Hematopoietic multipotent progenitor cell treated with erythropoietin and hydrocortisone succinate and interleukin-3 and kit ligand, for 8 days (in vitro differentiated cells): ENCODE measurements at regions not wholly inside any gene's neighbourhood (a gene's known extent, or its start where the extent isn't known, plus 50 kb on each side); places are given as distances from the start of the nearest gene placed in this dataset.

Experiments
- DNase-seq: peaks from one replicate; pipeline ENCODE4 v3.0.0-alpha.2; 2015

GRCh38 chr13:34004676-34005075, 186.7 kb downstream of the RFC3 start:
- no peak for DNase-seq

GRCh38 chr13:34006011-34006410, 188.1 kb downstream of the RFC3 start:
- no peak for DNase-seq

- no peak for DNase-seq
These were observed 193.7 kb downstream of the RFC3 start for GRCh38 chr13:34011552-34012085.

- no peak for DNase-seq
These were observed 194.4 kb downstream of the RFC3 start for GRCh38 chr13:34012382-34012781.

- DNase-seq: no peak
These were observed 195.1 kb downstream of the RFC3 start for GRCh38 chr13:34013061-34013460.

- DNase-seq: no peak
These were observed 199.3 kb downstream of the RFC3 start for GRCh38 chr13:34017231-34017630.

- DNase-seq: no peak
These were observed 201.9 kb downstream of the RFC3 start for GRCh38 chr13:34019870-34020269.

GRCh38 chr13:34020388-34020787, 202.4 kb downstream of the RFC3 start:
- no peak for DNase-seq

- no peak for DNase-seq
These were observed 203.7 kb downstream of the RFC3 start for GRCh38 chr13:34021619-34022018.

GRCh38 chr13:34025746-34026145, 207.8 kb downstream of the RFC3 start:
- no peak for DNase-seq

- no peak for DNase-seq
These were observed 208.4 kb downstream of the RFC3 start for GRCh38 chr13:34026308-34026707.

- DNase-seq: no peak
These were observed 210.8 kb downstream of the RFC3 start for GRCh38 chr13:34028496-34029442.

GRCh38 chr13:34030782-34031181, 212.8 kb downstream of the RFC3 start:
- DNase-seq: no peak

GRCh38 chr13:34031610-34032009, 213.7 kb downstream of the RFC3 start:
- no peak for DNase-seq

- no peak for DNase-seq
These were observed 216.5 kb downstream of the RFC3 start for GRCh38 chr13:34034411-34034810.

- no peak for DNase-seq
These were observed 217.2 kb downstream of the RFC3 start for GRCh38 chr13:34035178-34035577.

- DNase-seq: no peak
These were observed 217.9 kb downstream of the RFC3 start for GRCh38 chr13:34035676-34036325.

GRCh38 chr13:34037636-34038540, 219.9 kb downstream of the RFC3 start:
- DNase-seq: no peak

- DNase-seq: no peak
These were observed 220.7 kb downstream of the RFC3 start for GRCh38 chr13:34038541-34039068.

- no peak for DNase-seq
These were observed 221.7 kb downstream of the RFC3 start for GRCh38 chr13:34039678-34040077.

GRCh38 chr13:34040863-34041262, 222.9 kb downstream of the RFC3 start:
- DNase-seq: no peak

- no peak for DNase-seq
These were observed 226.1 kb downstream of the RFC3 start for GRCh38 chr13:34044041-34044440.

GRCh38 chr13:34044660-34045080, 226.7 kb downstream of the RFC3 start:
- no peak for DNase-seq
